CD4-positive, alpha-beta T cell treated with Interleukin-17A for 4 hours (primary cell): ENCODE measurements at regions not wholly inside any gene's neighbourhood (a gene's known extent, or its start where the extent isn't known, plus 50 kb on each side); places are given as distances from the start of the nearest gene placed in this dataset.

Experiments used
- DNase-seq: peaks from one replicate; pipeline ENCODE4 v3.0.0-alpha.2; 2020; ENCODE audit warnings: mixed read lengths

GRCh38 chr21:16377857-16378256 lies 648.1 kb downstream of the USP25 start:
- no peak for DNase-seq

GRCh38 chr21:16378525-16378924 lies 648.7 kb downstream of the USP25 start:
- no peak for DNase-seq

- no peak for DNase-seq
Observed at GRCh38 chr21:16388291-16388690, 658.5 kb downstream of the USP25 start.

GRCh38 chr21:16388911-16389560 lies 659.3 kb downstream of the USP25 start:
- DNase-seq: no peak

- DNase-seq: no peak
Observed at GRCh38 chr21:16389643-16390042, 659.9 kb downstream of the USP25 start.

- no peak for DNase-seq
Observed at GRCh38 chr21:16395285-16395684, 665.5 kb downstream of the USP25 start.

- DNase-seq: no peak
Observed at GRCh38 chr21:16402752-16403151, 673.0 kb downstream of the USP25 start.

GRCh38 chr21:16404776-16405175 lies 675.0 kb downstream of the USP25 start:
- no peak for DNase-seq

- DNase-seq: no peak
Observed at GRCh38 chr21:16406355-16406754, 676.6 kb downstream of the USP25 start.

GRCh38 chr21:16407403-16408240 lies 677.8 kb downstream of the USP25 start:
- DNase-seq: no peak

- DNase-seq: no peak
Observed at GRCh38 chr21:16408280-16408679, 678.5 kb downstream of the USP25 start.

GRCh38 chr21:16409352-16409751 lies 679.6 kb downstream of the USP25 start:
- DNase-seq: no peak

- no peak for DNase-seq
Observed at GRCh38 chr21:16418226-16418625, 688.4 kb downstream of the USP25 start.

- no peak for DNase-seq
Observed at GRCh38 chr21:16418642-16419041, 688.9 kb downstream of the USP25 start.

- no peak for DNase-seq
Observed at GRCh38 chr21:16419188-16419921, 689.6 kb downstream of the USP25 start.

GRCh38 chr21:16420031-16420724 lies 690.4 kb downstream of the USP25 start:
- no peak for DNase-seq

- DNase-seq: no peak
Observed at GRCh38 chr21:16421007-16421406, 691.2 kb downstream of the USP25 start.

GRCh38 chr21:16421965-16422364 lies 692.2 kb downstream of the USP25 start:
- no peak for DNase-seq

GRCh38 chr21:16422702-16423101 lies 692.9 kb downstream of the USP25 start:
- no peak for DNase-seq

- DNase-seq: no peak
Observed at GRCh38 chr21:16423921-16424320, 694.1 kb downstream of the USP25 start.

GRCh38 chr21:16424331-16424751 lies 694.6 kb downstream of the USP25 start:
- no peak for DNase-seq

- DNase-seq: no peak
Observed at GRCh38 chr21:16425376-16425775, 695.6 kb downstream of the USP25 start.

- no peak for DNase-seq
Observed at GRCh38 chr21:16426936-16427335, 697.2 kb downstream of the USP25 start.
